ENCODE measurements at regions not wholly inside any gene's neighbourhood (a gene's known extent, or its start where the extent isn't known, plus 50 kb on each side); places are given as distances from the start of the nearest gene placed in this dataset.

- intact Hi-C loops (cut with DNase I, micrococcal nuclease), result loop anchor here (1.0 to 10.0 kb wide), 6 partner anchors 217 to 1062 kb away; no protein-coding TSS in a partner anchor
- Mint-ChIP-seq H3K36me3 (ENCODE audit: low read depth) (no peaks in the 10 kb centered on the region), H3K27me3 (peaks cover 27% of the 10 kb centered on the region), H3K4me1 (ENCODE audit: low read depth) (no peaks in the 10 kb centered on the region), H3K9me3 (no peaks in the 10 kb centered on the region), H3K27ac (no peak overlapping the region), H3K4me3 (no peak overlapping the region)
- ChIA-PET POLR2A (interaction anchor here (0.9 to 1.0 kb wide), 2 partner anchors 213 to 217 kb away, joined by 5 read pairs; partner anchors contain the start of gene PFN2), CTCF (interaction anchor here (0.6 to 1.4 kb wide), 2 partner anchors 115 to 217 kb away, joined by 3 to 11 read pairs; no protein-coding TSS in a partner anchor)
- Histone ChIP-seq H3K4me1 (ENCODE audit: insufficient read depth, low read length) (peaks cover 8% of the 10 kb centered on the region), H3K9me3 (ENCODE audit: control insufficient read depth in 1 of 2, insufficient read depth in 1 of 2, low read length in 2 of 2) (no peaks in the 10 kb centered on the region), H3K27ac (ENCODE audit: low read depth in 1 of 2, low read length in 2 of 2) (no peak overlapping the region), H3K4me3 (ENCODE audit: low read length) (peak overlapping the region; percentile 13), H3K36me3 (ENCODE audit: insufficient read depth, low read length) (no peaks in the 10 kb centered on the region), H3K27me3 (ENCODE audit: control insufficient read depth in 1 of 2, insufficient read depth in 2 of 2, low read length in 2 of 2) (peaks cover 0 to 11% of the 10 kb centered on the region in 2 experiments)
- peak; percentile 47 for TF ChIP-seq CTCF (IDR thresholded peaks at IDR 0.05)
- DNase-seq (peak; percentile 6 to 71 (median 24)), ATAC-seq (ENCODE audit: poor library complexity) (peak; percentile 75)
Measured at GRCh38 chr3:150183678-150184425, 213.2 kb upstream of the PFN2 start.

- TF ChIP-seq CTCF (IDR thresholded peaks at IDR 0.05), result no peak
- H3K27me3 ChIP-seq (ENCODE audit: control insufficient read depth in 1 of 2, insufficient read depth in 2 of 2, low read length in 2 of 2), result peaks cover 0 to 11% of the 10 kb centered on the region in 2 experiments
- no peaks in the 10 kb centered on the region for H3K36me3 ChIP-seq (ENCODE audit: insufficient read depth, low read length)
- H3K4me3 ChIP-seq (ENCODE audit: low read length), result no peak overlapping the region
- Mint-ChIP-seq H3K27me3 (peaks cover 17% of the 10 kb centered on the region), H3K36me3 (ENCODE audit: low read depth) (no peaks in the 10 kb centered on the region), H3K9me3 (no peaks in the 10 kb centered on the region), H3K4me1 (ENCODE audit: low read depth) (no peaks in the 10 kb centered on the region), H3K27ac (no peak overlapping the region), H3K4me3 (no peak overlapping the region)
- H3K9me3 ChIP-seq (ENCODE audit: control insufficient read depth in 1 of 2, insufficient read depth in 1 of 2, low read length in 2 of 2), result no peaks in the 10 kb centered on the region
- ATAC-seq (ENCODE audit: poor library complexity) (no peak), DNase-seq (no peak)
- intact Hi-C loops (cut with DNase I, micrococcal nuclease), result loop anchor here (5.0 to 10.0 kb wide), 3 partner anchors 246 to 1058 kb away; no protein-coding TSS in a partner anchor
- CTCF ChIA-PET, result no interaction called here
- H3K4me1 ChIP-seq (ENCODE audit: insufficient read depth, low read length), result peaks cover 8% of the 10 kb centered on the region
- H3K27ac ChIP-seq (ENCODE audit: low read depth in 1 of 2, low read length in 2 of 2), result no peak overlapping the region
- POLR2A ChIA-PET, result no interaction called here
Measured at GRCh38 chr3:150180334-150180733, 209.6 kb upstream of the PFN2 start.

- peaks cover 18% of the 10 kb centered on the region for H3K27me3 Mint-ChIP-seq
- ChIA-PET POLR2A (no interaction called here), CTCF (no interaction called here)
- no peak overlapping the region for H3K27ac Mint-ChIP-seq
- no peak overlapping the region for H3K27ac ChIP-seq (ENCODE audit: low read depth in 1 of 2, low read length in 2 of 2)
- H3K27me3 ChIP-seq (ENCODE audit: control insufficient read depth in 1 of 2, insufficient read depth in 2 of 2, low read length in 2 of 2), result peaks cover 0 to 11% of the 10 kb centered on the region in 2 experiments
- TF ChIP-seq CTCF (IDR thresholded peaks at IDR 0.05), result no peak
- no peaks in the 10 kb centered on the region for H3K4me1 Mint-ChIP-seq (ENCODE audit: low read depth)
- H3K9me3 ChIP-seq (ENCODE audit: control insufficient read depth in 1 of 2, insufficient read depth in 1 of 2, low read length in 2 of 2), result no peaks in the 10 kb centered on the region
- no peak overlapping the region for H3K4me3 Mint-ChIP-seq
- peaks cover 7% of the 10 kb centered on the region for H3K4me1 ChIP-seq (ENCODE audit: insufficient read depth, low read length)
- DNase-seq, result no peak
- H3K9me3 Mint-ChIP-seq, result no peaks in the 10 kb centered on the region
- ATAC-seq (ENCODE audit: poor library complexity), result no peak
- intact Hi-C loops (cut with DNase I, micrococcal nuclease), result no loop called here
- H3K36me3 ChIP-seq (ENCODE audit: insufficient read depth, low read length), result no peaks in the 10 kb centered on the region
- H3K36me3 Mint-ChIP-seq (ENCODE audit: low read depth), result no peaks in the 10 kb centered on the region
- no peak overlapping the region for H3K4me3 ChIP-seq (ENCODE audit: low read length)
Measured at GRCh38 chr3:150179330-150179729, 208.6 kb upstream of the PFN2 start.
